ENCODE measurements at regions not wholly inside any gene's neighbourhood (a gene's known extent, or its start where the extent isn't known, plus 50 kb on each side); places are given as distances from the start of the nearest gene placed in this dataset.

DNA sequence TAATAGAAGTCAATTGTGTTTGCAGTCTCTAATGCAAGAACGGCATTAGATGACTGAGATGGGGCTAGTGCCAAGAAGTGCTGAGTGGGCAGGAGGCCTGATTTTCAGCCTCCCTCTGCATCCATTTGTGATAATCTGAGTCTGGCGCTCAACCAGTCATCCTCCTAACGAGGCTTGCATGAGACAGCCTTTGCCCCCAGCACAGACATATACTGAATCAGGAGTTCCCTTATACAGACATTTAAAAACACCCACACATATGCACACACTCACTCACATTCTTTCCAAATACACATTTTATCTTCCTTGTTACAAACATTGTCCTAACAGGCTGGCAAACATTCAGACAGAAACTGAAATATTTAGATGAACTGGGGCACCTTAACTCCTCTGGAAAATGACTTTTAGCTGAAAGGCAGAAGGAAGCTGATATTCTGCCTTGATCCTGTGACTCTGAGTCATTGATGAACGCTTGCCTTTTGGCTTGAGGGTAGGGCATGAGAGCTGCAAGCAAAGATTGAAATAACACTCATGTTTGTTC lies 562.3 kb downstream of the DHX35 start:
- DNase-seq = no peak

DNA sequence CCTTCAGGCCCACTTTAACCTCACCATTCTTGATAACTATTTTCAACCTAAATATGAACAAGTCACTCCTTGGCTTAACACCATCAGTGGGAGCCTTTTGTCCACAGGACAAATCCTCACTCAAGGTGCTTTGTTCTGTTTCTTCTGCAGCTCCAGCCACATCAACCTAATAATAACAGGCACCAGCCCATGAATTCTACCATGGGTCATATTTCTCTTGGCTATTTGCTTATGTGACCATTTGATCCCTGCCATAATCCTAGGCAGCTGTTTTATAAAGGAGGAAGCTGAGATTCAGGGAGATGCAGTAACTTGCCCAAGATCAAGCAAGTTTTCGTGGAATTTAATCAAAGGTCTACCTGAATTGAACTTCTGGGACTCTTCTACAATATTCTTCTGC lies 561.3 kb downstream of the DHX35 start:
- DNase-seq = no peak

DNA sequence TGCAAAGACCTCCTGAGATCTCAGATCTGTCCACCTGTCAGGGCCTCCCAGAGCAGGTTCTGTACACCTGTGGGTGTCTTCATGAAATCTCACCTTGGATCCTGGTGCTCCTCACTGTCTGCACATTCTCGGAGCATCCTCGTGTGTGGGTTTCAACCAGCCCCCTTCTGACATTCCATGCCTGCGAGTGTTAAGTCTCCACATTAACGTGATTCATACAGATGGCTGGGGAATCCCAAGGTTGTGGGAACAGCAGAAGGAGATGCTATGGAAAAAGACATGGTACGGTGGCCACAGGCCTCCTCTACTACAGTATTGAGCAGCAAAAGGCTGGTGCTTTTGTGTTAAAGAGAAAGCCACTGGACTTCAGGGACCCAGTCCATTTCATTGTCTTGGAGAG lies 556.5 kb downstream of the DHX35 start:
- DNase-seq = no peak

DNA sequence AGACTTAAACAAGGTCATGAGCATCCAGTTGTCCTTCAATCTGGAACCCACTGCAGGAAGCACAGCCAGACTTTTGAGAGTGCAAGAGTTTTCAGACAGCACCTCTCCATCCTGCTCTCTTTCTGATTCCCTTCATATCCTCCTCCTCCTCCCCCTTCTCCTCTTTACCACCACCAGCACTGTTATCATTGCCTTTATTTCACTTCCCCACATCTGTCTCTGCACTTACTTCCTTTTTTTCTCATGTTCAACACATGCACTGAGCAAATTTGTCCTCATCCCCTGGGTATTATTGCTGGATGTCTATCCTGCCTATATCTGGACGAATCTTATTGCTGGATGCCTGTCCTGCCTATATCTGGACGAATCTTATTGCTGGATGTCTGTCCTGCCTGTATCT lies 554.8 kb downstream of the DHX35 start:
- no peak for DNase-seq

DNA sequence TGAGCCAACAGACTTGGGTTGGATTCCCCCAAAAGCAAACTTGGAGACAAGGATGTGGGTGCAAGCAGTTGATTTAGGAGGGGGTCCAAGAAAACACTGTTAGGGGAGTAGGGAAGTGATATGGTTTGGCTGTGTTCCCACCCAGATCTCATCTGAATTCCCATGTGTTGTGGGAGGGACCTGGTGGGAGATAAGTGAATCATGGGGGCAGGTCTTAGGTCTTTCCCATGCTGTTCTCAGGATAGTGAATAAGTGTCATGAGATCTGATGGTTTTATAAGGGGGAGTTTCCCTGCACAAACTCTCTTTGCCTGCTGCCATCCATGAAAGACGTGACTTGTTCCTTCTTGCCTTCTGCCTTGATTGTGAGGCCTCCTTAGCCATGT lies 542.6 kb downstream of the DHX35 start:
- no peak for DNase-seq

DNA sequence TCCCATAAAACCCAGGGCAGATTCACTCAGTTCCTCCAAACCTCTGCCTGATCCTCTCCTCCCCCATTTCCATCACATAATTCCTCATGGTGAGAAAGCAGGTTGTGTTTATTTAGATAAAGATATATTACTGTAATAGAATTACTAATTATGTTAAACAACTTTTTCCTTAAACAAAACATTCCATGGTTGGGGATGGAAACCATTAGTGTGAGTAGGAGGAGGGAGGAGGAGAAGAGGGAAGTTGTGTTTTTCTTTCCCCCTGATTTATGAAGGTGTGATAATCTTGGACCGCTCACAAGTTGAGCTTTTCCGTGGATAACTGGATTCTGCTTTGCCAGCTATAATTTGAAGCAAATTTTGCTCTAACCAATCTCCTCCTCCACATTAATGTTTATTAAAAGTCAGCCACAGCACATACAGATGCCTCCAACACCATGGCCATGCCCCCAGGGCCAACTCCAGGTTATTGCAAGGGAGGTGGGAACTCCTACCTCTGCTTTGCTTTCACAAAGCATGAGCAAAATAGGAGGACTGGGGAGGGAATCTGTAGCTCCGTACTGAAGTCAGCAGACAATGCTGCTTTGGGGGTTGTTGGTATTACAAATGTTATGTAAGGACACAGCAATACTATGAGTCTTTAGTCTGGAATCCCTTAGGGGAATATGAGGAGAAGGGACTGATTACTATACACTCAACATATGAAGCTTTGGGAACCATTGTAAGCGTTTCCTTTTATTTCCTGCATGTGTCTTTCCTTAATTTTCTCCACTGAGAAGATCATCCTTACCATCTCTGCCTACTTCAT lies 542.0 kb downstream of the DHX35 start:
- DNase-seq = no peak

DNA sequence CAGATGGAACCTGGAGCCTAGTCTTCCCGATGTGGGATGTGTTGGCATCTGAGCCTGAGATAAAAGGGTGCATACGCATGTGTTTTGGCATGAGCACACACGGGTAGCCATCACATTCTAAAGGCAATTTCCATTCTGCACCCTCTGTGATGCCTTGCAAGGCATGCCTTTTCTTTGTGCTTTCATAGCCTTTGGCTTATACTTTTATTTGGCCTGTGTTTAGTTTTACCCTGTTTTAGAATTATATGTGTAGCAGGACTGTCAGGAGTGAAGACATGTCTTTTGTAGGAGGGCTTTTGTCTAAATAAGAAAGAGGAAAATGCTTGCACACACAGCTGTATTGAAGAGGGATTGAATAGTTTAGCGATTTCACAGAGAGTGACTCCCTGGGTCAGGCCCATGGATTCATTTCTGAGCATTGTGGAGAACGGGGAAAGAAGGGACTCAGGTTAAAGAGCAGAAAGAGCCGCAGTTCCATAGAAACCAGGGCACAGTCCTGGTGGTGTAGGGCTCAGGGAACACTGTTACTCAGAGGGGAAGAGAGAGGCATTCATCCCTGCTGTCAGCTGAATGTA lies 530.2 kb downstream of the DHX35 start:
- DNase-seq = no peak

DNA sequence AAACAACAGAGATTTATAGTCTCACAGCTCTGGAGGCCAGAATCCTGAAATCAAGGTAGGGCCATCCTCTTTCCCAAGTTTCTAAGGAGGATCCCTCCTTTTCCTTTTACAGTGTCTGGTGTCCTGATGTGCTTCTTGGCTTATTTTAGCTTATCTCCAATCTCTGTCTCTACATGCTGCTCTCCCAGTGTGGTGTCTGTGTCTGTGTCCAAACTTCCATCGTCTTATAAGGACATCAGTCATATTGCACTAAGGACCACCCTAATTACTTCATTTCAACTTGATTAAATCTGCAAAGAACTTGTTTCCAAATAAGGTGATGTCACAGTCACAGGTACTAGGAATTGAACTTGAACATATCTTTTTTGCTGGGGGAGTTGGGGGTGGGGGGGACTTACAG lies 529.6 kb downstream of the DHX35 start:
- DNase-seq = no peak

DNA sequence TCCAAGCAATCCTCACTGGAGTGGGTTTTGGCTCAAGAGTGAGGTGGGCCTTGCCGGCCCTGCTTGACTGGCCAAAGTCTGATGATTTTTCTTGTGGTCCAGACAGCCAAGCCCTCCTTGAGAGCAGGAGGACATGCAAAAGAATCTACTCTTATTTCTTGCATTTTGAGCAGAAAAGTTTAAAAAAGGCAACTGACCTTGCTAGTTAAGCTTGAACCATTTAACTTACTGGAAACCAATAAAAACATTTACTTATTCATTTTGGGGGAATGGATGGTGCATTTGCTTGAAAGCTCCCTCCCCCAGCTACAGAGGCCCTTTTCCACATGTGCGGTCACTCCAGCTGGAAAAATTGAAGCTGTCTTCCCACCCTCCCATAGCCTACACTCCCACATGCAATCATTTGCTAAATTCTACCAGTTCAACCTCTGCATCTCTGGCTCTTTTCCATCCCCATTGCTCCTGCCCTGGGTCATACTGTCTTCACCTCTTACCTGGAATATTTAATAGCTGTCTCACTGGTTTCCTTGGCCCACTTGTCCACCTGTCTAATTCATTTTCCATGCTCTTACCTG lies 527.9 kb downstream of the DHX35 start:
- DNase-seq = no peak

DNA sequence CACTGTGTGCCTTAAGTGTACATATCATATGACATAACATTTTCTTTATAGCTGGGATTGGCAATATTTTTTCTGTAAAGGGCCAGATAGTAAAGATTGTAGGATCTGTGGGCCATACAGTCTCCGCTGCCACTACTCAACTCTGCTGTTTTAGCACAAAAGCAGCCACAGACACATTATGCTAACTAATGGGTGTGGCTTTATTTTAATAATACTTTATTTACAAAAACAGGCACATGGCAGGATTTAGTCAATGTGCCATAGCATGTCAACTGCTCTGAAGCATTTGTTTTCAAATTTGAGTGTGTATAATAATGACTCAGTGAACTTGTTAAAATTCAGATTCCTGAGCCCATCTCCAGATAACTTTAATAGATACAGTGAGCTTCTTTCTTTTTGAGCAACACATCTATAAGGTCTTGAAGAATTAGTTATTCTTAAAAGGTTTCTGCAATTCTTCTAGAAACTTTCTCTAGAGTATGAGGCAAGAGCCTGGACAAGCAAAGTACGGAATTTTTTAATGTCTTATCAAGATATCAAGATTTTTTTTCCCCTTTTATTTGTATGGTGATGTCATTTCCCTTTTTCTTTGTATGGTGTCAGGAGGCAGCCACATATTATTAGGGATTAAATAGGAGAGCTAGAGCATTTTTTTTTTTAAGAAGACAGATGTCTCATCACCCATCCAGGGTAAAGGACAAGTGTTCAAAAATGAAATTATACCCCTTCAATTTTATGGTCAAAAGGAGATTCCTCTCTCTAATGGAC lies 518.3 kb downstream of the DHX35 start:
- DNase-seq = no peak

DNA sequence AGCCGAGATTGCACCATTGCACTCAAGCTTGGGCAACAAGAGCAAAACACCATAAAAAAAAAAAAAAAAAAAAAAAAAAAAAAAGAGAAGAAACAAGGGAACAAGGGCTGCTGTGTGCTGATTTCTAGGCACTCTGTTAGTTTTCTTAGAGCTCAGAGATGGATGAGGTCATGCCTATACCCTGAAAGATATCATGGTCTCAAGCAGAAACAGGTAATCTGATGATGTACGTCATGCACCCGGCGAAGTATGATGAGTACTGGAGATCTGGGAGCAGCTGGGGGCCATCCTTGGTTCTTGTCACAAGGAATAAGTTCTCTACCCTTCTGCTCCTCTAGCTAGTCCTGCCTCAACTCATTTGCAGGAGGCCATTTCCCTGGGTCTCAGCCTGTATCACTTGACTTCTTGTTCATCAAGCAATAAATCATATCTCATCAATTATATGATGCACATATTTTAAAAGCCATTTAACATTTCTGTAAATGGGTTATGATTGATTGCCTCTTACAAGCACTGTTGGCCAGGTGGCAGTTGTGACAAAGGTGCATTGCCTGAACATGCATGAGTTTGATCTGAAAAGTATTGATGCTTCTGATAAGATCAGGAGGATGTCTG lies 517.2 kb downstream of the DHX35 start:
- no peak for DNase-seq

DNA sequence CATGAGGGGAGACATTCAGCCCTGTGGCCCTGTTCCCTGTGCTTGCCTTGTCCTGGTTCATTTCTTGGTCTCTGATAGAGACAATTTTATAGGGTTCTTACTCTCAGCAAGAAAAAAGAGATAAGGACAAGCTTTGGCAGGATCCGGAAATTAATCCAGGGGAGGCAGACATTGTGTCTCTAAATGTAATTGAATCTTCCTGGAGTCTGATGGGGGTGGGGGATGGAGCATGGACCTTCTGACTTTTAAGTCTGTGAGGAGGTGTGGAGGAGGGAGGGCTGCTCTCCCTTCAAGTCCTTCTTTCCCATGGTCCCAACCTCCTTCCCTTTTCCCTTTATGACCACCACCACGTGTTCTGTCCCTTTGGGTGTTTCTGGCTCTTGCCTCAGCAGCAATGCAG lies 512.7 kb downstream of the DHX35 start:
- DNase-seq = no peak

DNA sequence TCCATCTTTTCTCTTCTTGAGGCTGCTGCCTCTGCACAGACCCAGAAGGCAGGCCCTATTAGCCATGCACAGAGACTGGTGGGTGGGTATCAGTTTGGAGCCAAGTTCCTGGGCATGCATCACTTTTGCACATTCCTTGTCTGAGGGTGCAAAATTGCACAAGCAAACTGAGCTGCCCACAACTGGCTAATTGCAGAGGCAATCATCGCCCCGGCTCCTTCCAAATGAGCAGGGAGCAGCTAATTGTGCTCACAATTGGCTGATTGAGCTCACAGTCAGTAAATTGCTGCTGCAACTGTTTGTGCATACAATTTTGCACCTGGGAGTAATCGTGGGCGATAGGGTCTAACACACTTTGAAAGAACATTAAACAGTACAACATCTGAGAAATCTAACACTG lies 511.4 kb downstream of the DHX35 start:
- DNase-seq = peak in 1 of 56 donors; percentile 0

DNA sequence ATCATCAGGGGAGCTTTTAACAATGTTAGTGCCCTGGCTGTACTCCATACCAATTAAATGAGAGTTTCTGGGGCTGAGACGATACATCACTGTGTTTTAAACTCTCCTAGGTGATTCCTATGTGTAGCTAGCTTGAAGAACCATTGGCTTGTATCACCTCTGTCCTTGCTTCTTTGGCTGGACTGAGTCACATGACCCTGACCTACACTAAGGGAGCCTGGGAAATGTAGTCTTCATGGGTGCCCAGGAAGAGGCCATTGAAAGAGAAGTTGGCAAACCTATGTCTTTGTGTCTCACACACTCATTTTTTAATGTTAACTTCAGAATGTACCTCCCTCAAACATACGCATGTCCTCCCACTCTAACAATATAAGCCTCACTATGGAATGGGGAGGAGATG lies 506.6 kb downstream of the DHX35 start:
- no peak for DNase-seq

DNA sequence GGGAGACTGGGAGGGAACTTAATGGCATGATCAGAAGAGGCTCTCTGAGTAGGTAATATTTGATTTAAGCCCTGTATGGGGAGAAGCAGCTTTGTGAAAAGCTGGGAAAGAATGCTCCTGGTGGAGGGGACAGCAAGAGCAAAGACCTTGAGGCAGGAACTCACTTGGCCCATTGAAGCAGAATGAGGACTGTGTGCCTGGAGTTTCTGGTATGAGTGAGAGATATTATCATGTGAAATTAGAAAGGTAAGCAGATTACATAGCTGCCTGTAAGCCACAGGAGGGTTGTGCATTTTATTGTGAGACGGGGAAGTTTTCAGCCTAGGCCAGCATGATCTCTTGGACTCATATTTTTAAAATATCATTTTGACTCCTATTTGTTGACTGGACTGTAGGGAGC lies 502.1 kb downstream of the DHX35 start:
- no peak for DNase-seq

DNA sequence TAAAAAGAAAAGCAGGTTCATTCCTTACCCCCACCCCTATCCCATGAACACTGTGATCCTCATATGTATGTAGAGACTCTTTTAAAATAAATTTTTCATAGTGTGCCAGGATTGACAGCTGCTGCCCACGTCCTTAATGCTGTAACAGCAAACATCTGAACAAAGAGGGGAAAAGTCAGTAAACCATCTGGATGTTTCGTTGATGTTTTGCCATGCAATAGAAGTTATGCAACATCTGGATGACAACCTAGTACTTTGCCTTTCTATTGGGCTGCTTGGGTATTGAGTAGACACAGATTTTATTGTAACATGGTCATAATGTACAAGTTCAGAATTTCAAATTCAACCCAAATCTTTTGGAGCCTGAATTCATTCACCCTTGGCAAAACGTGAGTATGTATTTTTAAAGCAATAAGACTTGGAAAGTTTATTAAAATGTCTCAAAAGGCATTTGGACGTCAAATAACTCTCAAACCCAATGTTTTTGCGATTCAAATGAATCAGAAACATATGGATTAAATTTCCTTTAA lies 500.3 kb downstream of the DHX35 start:
- no peak for DNase-seq

DNA sequence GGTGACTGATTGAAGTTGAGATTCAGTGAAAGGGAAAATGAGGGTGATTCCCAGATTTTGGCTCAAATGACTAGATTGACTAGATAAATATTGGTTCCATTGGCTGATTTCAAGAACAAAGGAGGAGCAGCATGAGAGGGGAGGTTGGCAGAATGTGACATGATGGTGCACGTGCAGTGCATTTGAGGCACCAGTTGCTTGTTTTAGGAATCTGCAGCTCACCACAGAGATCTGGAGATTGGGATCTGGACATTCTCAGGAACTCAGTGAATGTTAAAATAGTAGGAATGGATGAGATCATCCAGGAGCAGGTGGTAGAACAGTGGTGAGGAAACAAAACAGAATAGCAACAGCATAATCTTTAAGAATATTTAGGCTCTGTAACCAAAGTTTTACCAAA lies 496.3 kb downstream of the DHX35 start:
- DNase-seq = no peak

DNA sequence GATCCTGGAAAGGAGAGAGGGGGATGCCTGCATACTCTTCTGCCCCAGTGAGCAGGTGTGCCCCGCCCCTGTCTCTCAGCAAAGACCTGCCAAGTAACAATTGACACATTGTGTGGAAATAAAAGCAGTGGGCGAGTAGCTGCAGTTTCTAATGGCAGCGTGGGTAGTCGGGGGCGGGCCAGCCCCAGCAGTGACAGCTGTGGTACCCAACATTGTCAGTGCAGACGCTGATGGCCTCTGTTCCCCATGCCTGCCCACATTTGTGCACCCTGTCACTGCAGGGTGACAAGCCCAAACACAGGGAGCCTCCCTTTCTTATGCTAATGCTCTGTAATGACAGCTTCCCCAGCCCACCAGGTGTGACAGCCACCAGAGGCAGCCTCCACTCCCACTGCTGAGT lies 491.7 kb downstream of the DHX35 start:
- peak in 1 of 56 donors; percentile 4 for DNase-seq

DNA sequence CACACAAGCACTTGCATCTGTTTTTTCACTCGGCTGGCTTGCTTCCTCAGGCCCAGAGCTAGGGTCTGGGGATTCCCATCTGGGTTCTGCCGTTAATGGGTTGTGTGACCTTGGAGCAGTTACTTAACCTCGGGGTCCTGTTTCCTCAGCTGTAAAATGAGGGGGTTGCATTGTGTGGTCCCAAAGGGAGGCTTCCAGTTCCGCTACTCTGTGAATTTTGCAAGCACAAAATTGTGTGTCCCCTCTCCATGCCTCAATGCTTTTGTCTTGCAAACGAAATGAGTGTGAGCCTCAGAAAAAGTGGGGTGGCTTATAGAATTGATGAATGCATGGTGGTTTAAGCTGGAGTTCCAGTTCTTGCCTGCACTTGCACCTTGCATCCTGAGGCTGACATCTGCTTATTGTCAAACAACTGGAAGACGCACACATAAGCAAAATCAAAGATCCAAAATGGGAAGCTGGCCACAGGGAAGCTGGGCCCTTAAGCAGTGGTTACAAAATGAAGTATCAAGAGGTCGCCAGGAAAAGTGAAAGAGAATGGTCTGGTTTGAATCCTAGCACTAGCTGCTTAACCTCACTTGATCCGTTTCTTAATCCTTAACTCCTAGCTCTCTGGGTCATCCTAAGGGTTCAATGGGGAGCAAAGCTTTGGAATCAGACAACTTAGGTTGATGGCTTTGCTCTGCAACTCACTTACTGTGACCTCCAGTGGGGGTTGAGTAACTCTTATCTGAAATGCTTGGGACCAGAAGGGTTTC lies 490.6 kb downstream of the DHX35 start:
- DNase-seq = no peak

DNA sequence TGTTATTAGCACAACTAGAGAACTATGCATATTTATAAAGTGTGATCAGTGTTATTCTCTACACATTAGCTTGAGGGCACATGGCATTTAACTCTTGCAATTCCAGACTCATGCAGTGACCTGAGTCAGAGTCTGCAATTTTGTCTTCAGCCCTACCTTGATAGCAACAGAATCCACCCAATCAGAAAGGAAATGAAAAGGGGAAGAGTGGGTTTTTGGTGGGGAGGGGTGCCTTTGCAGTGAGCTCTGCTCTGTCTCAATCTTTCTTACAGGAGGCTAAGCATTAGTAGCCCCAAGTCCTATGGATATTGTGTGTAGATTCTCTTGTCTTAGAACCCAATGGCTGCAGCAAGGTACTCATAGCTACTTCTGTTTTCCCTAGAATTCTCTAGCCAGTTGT lies 489.2 kb downstream of the DHX35 start:
- DNase-seq = no peak

DNA sequence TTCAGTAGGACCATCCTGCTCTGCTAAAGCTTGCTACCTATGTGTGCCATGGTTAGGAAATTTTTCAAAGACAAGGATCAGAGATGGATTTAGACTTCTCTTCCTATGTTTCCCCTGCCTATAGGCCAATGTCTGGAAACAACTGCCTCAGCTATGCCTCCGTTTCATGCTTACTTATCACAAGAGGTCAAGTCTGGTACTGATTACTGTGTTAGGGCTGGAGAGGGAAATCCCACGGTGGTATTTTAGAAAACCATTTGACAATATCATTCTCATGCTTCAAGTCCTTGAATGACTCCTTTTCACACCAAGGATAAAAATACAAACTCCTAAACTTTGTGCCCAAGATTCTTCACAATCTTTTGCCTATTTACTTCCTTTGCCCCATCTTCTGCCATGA lies 484.3 kb downstream of the DHX35 start:
- DNase-seq = no peak

All from amygdala (tissue), 56 donors.